SK-N-SH (cell line): ENCODE measurements at regions not wholly inside any gene's neighbourhood (a gene's known extent, or its start where the extent isn't known, plus 50 kb on each side); places are given as distances from the start of the nearest gene placed in this dataset.

Source experiments
- CTCF ChIP-seq: fragments of 200-600 bp; sonication (generic); IDR thresholded peaks from 2 replicates; pipeline ENCODE4 v1.6.1; 2017; ENCODE audit warnings: antibody characterized with exemption, mild to moderate bottlenecking, moderate library complexity
- EZH2phosphoT487 ChIP-seq: fragments of 200-600 bp; sonication (generic); IDR thresholded peaks from 2 replicates; pipeline ENCODE4 v1.6.1; 2017; ENCODE audit warnings: low read depth, mixed run types, mild to moderate bottlenecking, antibody characterized with exemption, moderate library complexity, borderline replicate concordance
- POLR2AphosphoS5 ChIP-seq: IDR thresholded peaks from 2 replicates; pipeline ENCODE4 v1.6.1; 2012; ENCODE audit warnings: low read depth, low read length
- REST ChIP-seq: IDR thresholded peaks from 2 replicates; pipeline ENCODE4 v1.6.1; 2012; ENCODE audit warnings: mild to moderate bottlenecking, low read depth, low read length, moderate library complexity
- USF1 ChIP-seq: IDR thresholded peaks from 2 replicates; pipeline ENCODE4 v1.4.0; 2012; ENCODE audit warnings: low read depth, borderline replicate concordance

GRCh38 chr3:66934041-66934440 is 64.1 kb upstream of the KBTBD8 start:
- no peak for TF ChIP-seq POLR2AphosphoS5
- TF ChIP-seq EZH2phosphoT487 = no peak
- no peak for TF ChIP-seq CTCF
- no peak for TF ChIP-seq REST
- TF ChIP-seq USF1 = no peak
